ENCODE measurements at regions not wholly inside any gene's neighbourhood (a gene's known extent, or its start where the extent isn't known, plus 50 kb on each side); places are given as distances from the start of the nearest gene placed in this dataset.

- H3K4me3 ChIP-seq (ENCODE audit: low read depth in 1 of 5, low read length in 5 of 5), result no peak overlapping the region
- no peaks in the 10 kb centered on the region for H3K4me1 ChIP-seq (ENCODE audit: control insufficient read depth in 5 of 5, insufficient read depth in 5 of 5, low read length in 5 of 5)
- H3K27ac ChIP-seq (ENCODE audit: low read depth, low read length), result no peak overlapping the region
- H3K27me3 ChIP-seq (ENCODE audit: control insufficient read depth in 5 of 5, insufficient read depth in 4 of 5, low read length in 5 of 5), result no peaks in the 10 kb centered on the region
- no peaks in the 10 kb centered on the region for H3K36me3 ChIP-seq (ENCODE audit: control insufficient read depth in 5 of 5, insufficient read depth in 5 of 5, low read length in 5 of 5)
- no peak overlapping the region for H3K9ac ChIP-seq (ENCODE audit: low read length in 5 of 5)
- H3K9me3 ChIP-seq (ENCODE audit: control insufficient read depth in 5 of 5, low read length in 5 of 5), result no peaks in the 10 kb centered on the region
Measured at GRCh38 chr11:92390783-92391182, 166.2 kb downstream of the FAT3 start.

- Histone ChIP-seq H3K9me3 (ENCODE audit: control insufficient read depth in 5 of 5, low read length in 5 of 5) (no peaks in the 10 kb centered on the region), H3K27ac (ENCODE audit: low read depth, low read length) (no peak overlapping the region), H3K27me3 (ENCODE audit: control insufficient read depth in 5 of 5, insufficient read depth in 4 of 5, low read length in 5 of 5) (no peaks in the 10 kb centered on the region), H3K9ac (ENCODE audit: low read length in 5 of 5) (no peak overlapping the region), H3K36me3 (ENCODE audit: control insufficient read depth in 5 of 5, insufficient read depth in 5 of 5, low read length in 5 of 5) (no peaks in the 10 kb centered on the region), H3K4me1 (ENCODE audit: control insufficient read depth in 5 of 5, insufficient read depth in 5 of 5, low read length in 5 of 5) (no peaks in the 10 kb centered on the region), H3K4me3 (ENCODE audit: low read depth in 1 of 5, low read length in 5 of 5) (no peak overlapping the region)
Measured at GRCh38 chr11:92391364-92391763, 166.7 kb downstream of the FAT3 start.

GRCh38 chr11:92391808-92392207 lies 167.2 kb downstream of the FAT3 start:
- H3K27me3 ChIP-seq (ENCODE audit: control insufficient read depth in 5 of 5, insufficient read depth in 4 of 5, low read length in 5 of 5), result no peaks in the 10 kb centered on the region
- H3K9me3 ChIP-seq (ENCODE audit: control insufficient read depth in 5 of 5, low read length in 5 of 5), result no peaks in the 10 kb centered on the region
- H3K27ac ChIP-seq (ENCODE audit: low read depth, low read length), result no peak overlapping the region
- H3K4me1 ChIP-seq (ENCODE audit: control insufficient read depth in 5 of 5, insufficient read depth in 5 of 5, low read length in 5 of 5), result no peaks in the 10 kb centered on the region
- H3K4me3 ChIP-seq (ENCODE audit: low read depth in 1 of 5, low read length in 5 of 5), result no peak overlapping the region
- H3K9ac ChIP-seq (ENCODE audit: low read length in 5 of 5), result no peak overlapping the region
- no peaks in the 10 kb centered on the region for H3K36me3 ChIP-seq (ENCODE audit: control insufficient read depth in 5 of 5, insufficient read depth in 5 of 5, low read length in 5 of 5)

GRCh38 chr11:92393218-92393617 lies 168.6 kb downstream of the FAT3 start:
- H3K4me3 ChIP-seq (ENCODE audit: low read depth in 1 of 5, low read length in 5 of 5), result no peak overlapping the region
- no peaks in the 10 kb centered on the region for H3K36me3 ChIP-seq (ENCODE audit: control insufficient read depth in 5 of 5, insufficient read depth in 5 of 5, low read length in 5 of 5)
- no peaks in the 10 kb centered on the region for H3K27me3 ChIP-seq (ENCODE audit: control insufficient read depth in 5 of 5, insufficient read depth in 4 of 5, low read length in 5 of 5)
- peaks cover 0 to 3% (median 0%) of the 10 kb centered on the region in 5 donors for H3K9me3 ChIP-seq (ENCODE audit: control insufficient read depth in 5 of 5, low read length in 5 of 5)
- no peak overlapping the region for H3K9ac ChIP-seq (ENCODE audit: low read length in 5 of 5)
- no peak overlapping the region for H3K27ac ChIP-seq (ENCODE audit: low read depth, low read length)
- no peaks in the 10 kb centered on the region for H3K4me1 ChIP-seq (ENCODE audit: control insufficient read depth in 5 of 5, insufficient read depth in 5 of 5, low read length in 5 of 5)

- no peak overlapping the region for H3K27ac ChIP-seq (ENCODE audit: low read depth, low read length)
- no peaks in the 10 kb centered on the region for H3K4me1 ChIP-seq (ENCODE audit: control insufficient read depth in 5 of 5, insufficient read depth in 5 of 5, low read length in 5 of 5)
- H3K9ac ChIP-seq (ENCODE audit: low read length in 5 of 5), result no peak overlapping the region
- no peak overlapping the region for H3K4me3 ChIP-seq (ENCODE audit: low read depth in 1 of 5, low read length in 5 of 5)
- no peaks in the 10 kb centered on the region for H3K36me3 ChIP-seq (ENCODE audit: control insufficient read depth in 5 of 5, insufficient read depth in 5 of 5, low read length in 5 of 5)
- H3K27me3 ChIP-seq (ENCODE audit: control insufficient read depth in 5 of 5, insufficient read depth in 4 of 5, low read length in 5 of 5), result no peaks in the 10 kb centered on the region
- peaks cover 0 to 3% (median 0%) of the 10 kb centered on the region in 5 donors for H3K9me3 ChIP-seq (ENCODE audit: control insufficient read depth in 5 of 5, low read length in 5 of 5)
Measured at GRCh38 chr11:92396133-92396532, 171.5 kb downstream of the FAT3 start.

GRCh38 chr11:92397221-92397755 lies 172.7 kb downstream of the FAT3 start:
- Histone ChIP-seq H3K27ac (ENCODE audit: low read depth, low read length) (no peak overlapping the region), H3K9ac (ENCODE audit: low read length in 5 of 5) (no peak overlapping the region), H3K27me3 (ENCODE audit: control insufficient read depth in 5 of 5, insufficient read depth in 4 of 5, low read length in 5 of 5) (no peaks in the 10 kb centered on the region), H3K9me3 (ENCODE audit: control insufficient read depth in 5 of 5, low read length in 5 of 5) (peaks cover 0 to 3% (median 0%) of the 10 kb centered on the region in 5 donors), H3K4me1 (ENCODE audit: control insufficient read depth in 5 of 5, insufficient read depth in 5 of 5, low read length in 5 of 5) (no peaks in the 10 kb centered on the region), H3K4me3 (ENCODE audit: low read depth in 1 of 5, low read length in 5 of 5) (no peak overlapping the region), H3K36me3 (ENCODE audit: control insufficient read depth in 5 of 5, insufficient read depth in 5 of 5, low read length in 5 of 5) (no peaks in the 10 kb centered on the region)

- Histone ChIP-seq H3K27me3 (ENCODE audit: control insufficient read depth in 5 of 5, insufficient read depth in 4 of 5, low read length in 5 of 5) (no peaks in the 10 kb centered on the region), H3K9me3 (ENCODE audit: control insufficient read depth in 5 of 5, low read length in 5 of 5) (peaks cover 0 to 5% (median 0%) of the 10 kb centered on the region in 5 donors), H3K36me3 (ENCODE audit: control insufficient read depth in 5 of 5, insufficient read depth in 5 of 5, low read length in 5 of 5) (no peaks in the 10 kb centered on the region), H3K9ac (ENCODE audit: low read length in 5 of 5) (no peak overlapping the region), H3K4me1 (ENCODE audit: control insufficient read depth in 5 of 5, insufficient read depth in 5 of 5, low read length in 5 of 5) (no peaks in the 10 kb centered on the region), H3K4me3 (ENCODE audit: low read depth in 1 of 5, low read length in 5 of 5) (no peak overlapping the region), H3K27ac (ENCODE audit: low read depth, low read length) (no peak overlapping the region)
Measured at GRCh38 chr11:92399705-92400104, 175.1 kb downstream of the FAT3 start.

- Histone ChIP-seq H3K36me3 (ENCODE audit: control insufficient read depth in 5 of 5, insufficient read depth in 5 of 5, low read length in 5 of 5) (no peaks in the 10 kb centered on the region), H3K27ac (ENCODE audit: low read depth, low read length) (no peak overlapping the region), H3K4me1 (ENCODE audit: control insufficient read depth in 5 of 5, insufficient read depth in 5 of 5, low read length in 5 of 5) (no peaks in the 10 kb centered on the region), H3K9me3 (ENCODE audit: control insufficient read depth in 5 of 5, low read length in 5 of 5) (peaks cover 0 to 5% (median 0%) of the 10 kb centered on the region in 5 donors), H3K9ac (ENCODE audit: low read length in 5 of 5) (no peak overlapping the region), H3K27me3 (ENCODE audit: control insufficient read depth in 5 of 5, insufficient read depth in 4 of 5, low read length in 5 of 5) (no peaks in the 10 kb centered on the region), H3K4me3 (ENCODE audit: low read depth in 1 of 5, low read length in 5 of 5) (no peak overlapping the region)
Measured at GRCh38 chr11:92401520-92401919, 176.9 kb downstream of the FAT3 start.

GRCh38 chr11:92406472-92406871 lies 181.9 kb downstream of the FAT3 start:
- H3K27ac ChIP-seq (ENCODE audit: low read depth, low read length), result no peak overlapping the region
- H3K4me3 ChIP-seq (ENCODE audit: low read depth in 1 of 5, low read length in 5 of 5), result no peak overlapping the region
- peaks cover 0 to 3% (median 0%) of the 10 kb centered on the region in 5 donors for H3K9me3 ChIP-seq (ENCODE audit: control insufficient read depth in 5 of 5, low read length in 5 of 5)
- no peak overlapping the region for H3K9ac ChIP-seq (ENCODE audit: low read length in 5 of 5)
- peaks cover 0 to 3% (median 0%) of the 10 kb centered on the region in 5 donors for H3K4me1 ChIP-seq (ENCODE audit: control insufficient read depth in 5 of 5, insufficient read depth in 5 of 5, low read length in 5 of 5)
- no peaks in the 10 kb centered on the region for H3K27me3 ChIP-seq (ENCODE audit: control insufficient read depth in 5 of 5, insufficient read depth in 4 of 5, low read length in 5 of 5)
- no peaks in the 10 kb centered on the region for H3K36me3 ChIP-seq (ENCODE audit: control insufficient read depth in 5 of 5, insufficient read depth in 5 of 5, low read length in 5 of 5)

- Histone ChIP-seq H3K36me3 (ENCODE audit: control insufficient read depth in 5 of 5, insufficient read depth in 5 of 5, low read length in 5 of 5) (no peaks in the 10 kb centered on the region), H3K9ac (ENCODE audit: low read length in 5 of 5) (no peak overlapping the region), H3K27ac (ENCODE audit: low read depth, low read length) (no peak overlapping the region), H3K9me3 (ENCODE audit: control insufficient read depth in 5 of 5, low read length in 5 of 5) (peaks cover 0 to 3% (median 0%) of the 10 kb centered on the region in 5 donors), H3K4me1 (ENCODE audit: control insufficient read depth in 5 of 5, insufficient read depth in 5 of 5, low read length in 5 of 5) (peaks cover 0 to 3% (median 0%) of the 10 kb centered on the region in 5 donors), H3K27me3 (ENCODE audit: control insufficient read depth in 5 of 5, insufficient read depth in 4 of 5, low read length in 5 of 5) (no peaks in the 10 kb centered on the region), H3K4me3 (ENCODE audit: low read depth in 1 of 5, low read length in 5 of 5) (no peak overlapping the region)
Measured at GRCh38 chr11:92409355-92409754, 184.7 kb downstream of the FAT3 start.

- Histone ChIP-seq H3K4me1 (ENCODE audit: control insufficient read depth in 5 of 5, insufficient read depth in 5 of 5, low read length in 5 of 5) (peaks cover 0 to 3% (median 0%) of the 10 kb centered on the region in 5 donors), H3K27me3 (ENCODE audit: control insufficient read depth in 5 of 5, insufficient read depth in 4 of 5, low read length in 5 of 5) (no peaks in the 10 kb centered on the region), H3K36me3 (ENCODE audit: control insufficient read depth in 5 of 5, insufficient read depth in 5 of 5, low read length in 5 of 5) (no peaks in the 10 kb centered on the region), H3K9me3 (ENCODE audit: control insufficient read depth in 5 of 5, low read length in 5 of 5) (no peaks in the 10 kb centered on the region), H3K27ac (ENCODE audit: low read depth, low read length) (no peak overlapping the region), H3K9ac (ENCODE audit: low read length in 5 of 5) (no peak overlapping the region), H3K4me3 (ENCODE audit: low read depth in 1 of 5, low read length in 5 of 5) (no peak overlapping the region)
Measured at GRCh38 chr11:92409956-92410355, 185.3 kb downstream of the FAT3 start.
